IPS-20b (cell line): ENCODE measurements at regions not wholly inside any gene's neighbourhood (a gene's known extent, or its start where the extent isn't known, plus 50 kb on each side); places are given as distances from the start of the nearest gene placed in this dataset.
"Not testable (repeated sequence)": the region's sequence is repeated elsewhere in the genome, so short reads cannot be mapped to it uniquely, and the experiment has no call there.

Source experiments
- H3K27ac ChIP-seq: one replicate; pipeline ENCODE4 v1.5.1; 2013; ENCODE audit warnings: low read length
- H3K27me3 ChIP-seq: 2 replicates; pipeline ENCODE4 v1.6.1; 2013; ENCODE audit warnings: mild to moderate bottlenecking, low read length, inconsistent platforms; ENCODE audit not compliant: insufficient read depth
- H3K36me3 ChIP-seq: 2 replicates; pipeline ENCODE4 v1.6.1; 2013; ENCODE audit warnings: low read depth, mild to moderate bottlenecking, inconsistent platforms, low read length, moderate library complexity; ENCODE audit not compliant: insufficient read depth
- H3K4me1 ChIP-seq: 2 replicates; pipeline ENCODE4 v1.6.1; 2013; ENCODE audit warnings: mild to moderate bottlenecking, control low read depth, inconsistent platforms, low read length, moderate library complexity; ENCODE audit not compliant: insufficient read depth
- H3K4me3 ChIP-seq: 2 replicates; pipeline ENCODE4 v1.5.1; 2013; ENCODE audit warnings: mild to moderate bottlenecking, low read length, inconsistent platforms
- H3K9ac ChIP-seq: 2 replicates; pipeline ENCODE4 v1.6.1; 2013; ENCODE audit warnings: low read depth, mild to moderate bottlenecking, inconsistent platforms, low read length, moderate library complexity
- H3K9me3 ChIP-seq: 2 replicates; pipeline ENCODE4 v1.6.1; 2013; ENCODE audit warnings: mild to moderate bottlenecking, low read depth, low read length, inconsistent platforms; ENCODE audit not compliant: insufficient read depth

DNA sequence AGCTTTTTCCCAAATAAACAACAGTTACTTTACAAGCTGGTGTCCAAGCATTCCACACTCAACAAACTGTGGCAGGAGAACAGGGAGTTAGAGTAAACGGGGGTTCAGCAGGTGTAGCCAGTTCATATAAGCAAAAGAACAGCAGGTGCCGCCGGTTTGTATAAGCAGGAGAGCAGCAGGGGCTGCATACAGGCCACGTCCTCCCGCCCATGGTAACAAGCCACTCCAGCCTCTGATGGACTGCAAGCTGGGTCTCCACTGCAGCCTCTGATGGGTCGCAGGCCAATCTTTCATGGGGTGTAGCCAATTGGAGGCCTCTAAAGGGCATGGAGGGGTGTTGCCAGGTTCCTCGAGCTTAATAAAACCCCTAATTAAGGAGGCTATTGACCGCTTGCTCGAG is 189.3 kb downstream of the ANKRD30B start:
- H3K9ac ChIP-seq, result no peak overlapping the region
- peaks cover 35% of the 10 kb centered on the region for H3K9me3 ChIP-seq

DNA sequence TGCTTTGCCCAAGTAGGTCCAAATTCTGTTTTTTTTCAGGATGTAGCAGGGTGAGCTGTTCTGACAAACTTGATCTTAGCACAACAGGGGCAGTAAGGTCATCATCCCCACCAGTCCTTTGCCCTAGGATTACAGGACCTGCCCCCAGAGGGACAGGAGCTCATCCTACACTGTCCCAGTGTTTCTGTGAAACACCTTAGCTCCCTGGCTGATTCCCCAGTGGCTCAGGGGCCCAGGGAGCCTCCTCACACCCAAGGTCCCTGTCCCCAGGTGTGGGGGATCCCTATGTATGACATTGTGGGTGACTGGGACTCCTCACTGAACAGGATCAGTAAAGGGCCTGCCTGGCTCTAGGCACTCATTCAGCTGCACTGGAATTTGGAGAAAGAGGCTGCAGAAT is 191.2 kb downstream of the ANKRD30B start:
- Histone ChIP-seq H3K27ac (no peak overlapping the region), H3K4me1 (no peaks in the 10 kb centered on the region), H3K4me3 (no peak overlapping the region), H3K36me3 (no peaks in the 10 kb centered on the region), H3K9ac (no peak overlapping the region), H3K9me3 (peaks cover 20% of the 10 kb centered on the region), H3K27me3 (no peaks in the 10 kb centered on the region)

More for the DNA sequence above, 189.3 kb downstream of the ANKRD30B start:
- Histone ChIP-seq H3K36me3 (no peaks in the 10 kb centered on the region), H3K4me3 (no peak overlapping the region), H3K27me3 (no peaks in the 10 kb centered on the region), H3K4me1 (no peaks in the 10 kb centered on the region), H3K27ac (no peak overlapping the region)

GRCh38 chr18:14940106-14940505 is 192.1 kb downstream of the ANKRD30B start:
- H3K4me3 ChIP-seq, H3K9ac ChIP-seq, H3K36me3 ChIP-seq, H3K27me3 ChIP-seq, H3K4me1 ChIP-seq, H3K27ac ChIP-seq: not testable (repeated sequence)
- peaks cover 14% of the 10 kb centered on the region; the same call in 1 of the 2 replicates for H3K9me3 ChIP-seq

DNA sequence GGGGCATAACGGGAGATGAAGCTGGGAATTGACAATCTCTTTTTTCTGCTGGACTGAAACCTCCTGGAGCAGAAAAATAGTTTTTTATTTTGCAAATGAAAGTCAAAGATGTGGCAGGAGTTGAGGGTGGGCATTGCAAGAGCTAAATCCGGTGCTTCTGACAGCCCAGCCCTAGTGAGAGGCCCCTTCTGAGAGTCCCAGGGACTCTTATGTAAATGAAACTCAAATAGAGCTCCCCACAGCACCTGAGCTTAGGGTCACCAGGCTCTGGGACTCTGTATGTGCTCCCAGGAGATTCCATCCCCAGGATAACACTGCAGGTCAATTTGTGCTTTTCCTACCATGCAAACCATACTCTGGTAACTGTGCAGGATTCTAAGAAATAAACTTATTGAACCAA is 192.8 kb downstream of the ANKRD30B start:
- no peaks in the 10 kb centered on the region for H3K36me3 ChIP-seq
- no peak overlapping the region for H3K4me3 ChIP-seq
- no peak overlapping the region for H3K9ac ChIP-seq
- H3K9me3 ChIP-seq, result peaks cover 17% of the 10 kb centered on the region; the same call in 1 of the 2 replicates
- no peaks in the 10 kb centered on the region for H3K4me1 ChIP-seq
- H3K27ac ChIP-seq, result no peak overlapping the region
- no peaks in the 10 kb centered on the region for H3K27me3 ChIP-seq

DNA sequence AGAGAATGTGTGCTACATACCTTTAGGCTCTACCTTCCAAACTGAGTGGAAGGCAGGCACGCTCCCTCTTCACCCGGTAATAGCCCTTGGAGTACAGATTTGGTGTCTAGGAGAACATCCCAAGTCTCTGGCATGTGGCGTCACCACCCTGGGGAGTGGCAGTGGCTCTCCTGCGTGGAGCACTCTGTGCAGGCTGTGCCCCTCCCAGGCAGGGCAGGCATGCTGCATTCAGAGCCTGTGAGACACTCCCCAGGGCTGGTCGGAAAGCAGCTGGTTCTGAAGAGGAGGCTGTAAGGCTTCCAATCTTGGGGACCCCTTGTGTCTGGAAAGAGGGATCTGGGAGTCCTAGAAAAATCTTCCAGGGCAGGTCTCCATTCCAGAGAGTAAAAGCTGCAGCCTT is 193.3 kb downstream of the ANKRD30B start:
- Histone ChIP-seq H3K9ac (no peak overlapping the region), H3K9me3 (peaks cover 13% of the 10 kb centered on the region; the same call in 1 of the 2 replicates), H3K4me1 (no peaks in the 10 kb centered on the region), H3K36me3 (no peaks in the 10 kb centered on the region), H3K27ac (no peak overlapping the region), H3K27me3 (no peaks in the 10 kb centered on the region), H3K4me3 (no peak overlapping the region)

GRCh38 chr18:14941792-14942191 is 193.8 kb downstream of the ANKRD30B start:
- H3K27ac ChIP-seq, result no peak overlapping the region
- H3K9me3 ChIP-seq, result peaks cover 14% of the 10 kb centered on the region; the same call in 1 of the 2 replicates
- no peaks in the 10 kb centered on the region for H3K27me3 ChIP-seq
- H3K9ac ChIP-seq, result no peak overlapping the region
- no peaks in the 10 kb centered on the region for H3K4me1 ChIP-seq
- H3K36me3 ChIP-seq, result no peaks in the 10 kb centered on the region
- H3K4me3 ChIP-seq, result no peak overlapping the region

DNA sequence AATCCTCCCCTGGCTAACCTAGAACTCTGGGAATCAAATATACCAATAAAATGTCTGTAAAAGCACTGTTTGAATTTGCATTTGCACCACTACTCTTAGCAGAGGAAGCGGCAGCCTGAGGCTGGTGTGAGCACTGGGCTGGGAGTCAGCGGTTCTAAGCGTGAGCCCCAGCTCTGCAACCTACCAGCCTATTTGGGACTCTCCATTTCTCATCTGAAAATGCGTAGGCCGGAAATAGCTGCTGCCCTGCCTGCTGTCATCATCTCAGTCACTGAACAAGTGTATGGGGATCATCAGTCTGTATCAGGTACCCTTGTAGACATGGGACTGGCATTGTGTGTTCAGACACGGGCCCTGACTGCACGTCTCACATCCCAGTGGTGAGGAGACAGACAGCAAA is 194.3 kb downstream of the ANKRD30B start:
- H3K9ac ChIP-seq, result no peak overlapping the region
- peaks cover 15% of the 10 kb centered on the region for H3K9me3 ChIP-seq
- H3K36me3 ChIP-seq, result no peaks in the 10 kb centered on the region
- H3K4me3 ChIP-seq, result no peak overlapping the region
- H3K27me3 ChIP-seq, result no peaks in the 10 kb centered on the region
- no peaks in the 10 kb centered on the region for H3K4me1 ChIP-seq
- H3K27ac ChIP-seq, result no peak overlapping the region

GRCh38 chr18:14943486-14943885 is 195.5 kb downstream of the ANKRD30B start:
- Histone ChIP-seq H3K9me3 (peaks cover 25% of the 10 kb centered on the region), H3K27me3 (no peaks in the 10 kb centered on the region), H3K27ac (no peak overlapping the region), H3K9ac (no peak overlapping the region), H3K4me1 (no peaks in the 10 kb centered on the region), H3K36me3 (no peaks in the 10 kb centered on the region), H3K4me3 (no peak overlapping the region)

- H3K27ac ChIP-seq, result no peak overlapping the region
- peaks cover 32% of the 10 kb centered on the region for H3K9me3 ChIP-seq
- no peaks in the 10 kb centered on the region for H3K27me3 ChIP-seq
- no peak overlapping the region for H3K4me3 ChIP-seq
- no peaks in the 10 kb centered on the region for H3K36me3 ChIP-seq
- H3K9ac ChIP-seq, result no peak overlapping the region
- H3K4me1 ChIP-seq, result no peaks in the 10 kb centered on the region
Observed at GRCh38 chr18:14943967-14944636, 196.1 kb downstream of the ANKRD30B start.

DNA sequence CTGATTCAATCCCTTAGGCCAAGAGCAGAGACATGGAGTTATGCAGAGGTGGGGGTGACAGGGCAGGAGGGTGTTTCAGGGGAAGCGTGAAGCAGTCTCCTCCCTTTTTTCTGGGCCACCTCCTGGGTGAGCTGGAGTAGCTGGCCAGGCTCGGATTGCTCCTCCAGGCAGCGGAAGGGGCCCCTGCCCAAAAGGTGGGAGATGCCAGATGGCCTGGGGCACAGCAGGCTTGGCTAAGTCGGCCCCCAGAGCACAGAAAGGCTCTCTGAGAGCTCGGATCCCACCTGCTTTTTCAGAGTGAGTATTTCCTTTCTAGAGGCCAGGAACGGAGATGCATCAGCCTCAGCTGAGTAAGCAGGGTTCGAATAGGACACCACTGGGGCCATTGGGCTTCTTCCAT is 196.9 kb downstream of the ANKRD30B start:
- H3K27ac ChIP-seq, result no peak overlapping the region
- H3K4me3 ChIP-seq, result no peak overlapping the region
- no peak overlapping the region for H3K9ac ChIP-seq
- H3K36me3 ChIP-seq, result no peaks in the 10 kb centered on the region
- peaks cover 32% of the 10 kb centered on the region for H3K9me3 ChIP-seq
- H3K4me1 ChIP-seq, result no peaks in the 10 kb centered on the region
- no peaks in the 10 kb centered on the region for H3K27me3 ChIP-seq

DNA sequence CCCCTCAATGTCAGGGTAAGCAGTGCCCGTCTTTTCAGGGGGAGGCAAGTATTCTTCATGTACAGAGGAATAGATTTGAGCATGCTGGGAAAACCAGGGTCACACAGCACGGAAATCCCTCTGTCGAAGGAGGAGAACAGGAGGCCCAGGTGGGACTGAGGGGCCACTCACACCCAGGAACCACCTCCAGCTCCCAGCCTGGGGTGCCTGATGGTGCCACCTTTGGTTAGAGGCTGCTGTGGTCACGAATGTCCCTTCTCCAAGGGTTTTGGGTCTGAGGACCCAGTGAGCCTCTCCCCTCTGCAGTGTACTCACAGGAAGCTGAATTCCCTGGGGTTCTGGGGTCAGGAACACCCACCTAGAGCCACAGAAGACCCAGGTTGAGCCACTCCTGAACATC is 197.3 kb downstream of the ANKRD30B start:
- Histone ChIP-seq H3K4me3 (no peak overlapping the region), H3K4me1 (no peaks in the 10 kb centered on the region), H3K9me3 (peaks cover 33% of the 10 kb centered on the region), H3K9ac (no peak overlapping the region), H3K27me3 (no peaks in the 10 kb centered on the region), H3K36me3 (no peaks in the 10 kb centered on the region), H3K27ac (no peak overlapping the region)

DNA sequence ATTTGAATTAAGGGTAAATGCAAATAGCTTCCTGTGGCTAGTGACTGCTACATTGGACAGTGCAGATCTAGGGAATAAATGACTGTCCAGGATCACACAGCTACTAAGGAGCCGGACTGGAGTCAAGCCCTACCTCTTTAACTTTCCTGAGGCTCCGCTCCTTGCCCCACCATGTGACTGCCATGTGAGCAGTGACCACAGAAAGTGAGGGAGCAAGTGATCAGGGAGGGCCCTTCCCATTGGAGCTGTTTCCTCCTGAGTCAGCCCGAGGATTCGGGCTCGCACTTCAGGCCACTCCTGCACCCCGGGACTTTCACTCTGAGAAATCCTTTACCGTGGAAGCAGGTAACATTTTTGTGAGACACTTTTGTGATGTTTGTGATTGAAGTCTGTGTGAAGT is 198.0 kb downstream of the ANKRD30B start:
- Histone ChIP-seq H3K36me3 (no peaks in the 10 kb centered on the region), H3K27me3 (no peaks in the 10 kb centered on the region), H3K9me3 (peaks cover 40% of the 10 kb centered on the region), H3K9ac (no peak overlapping the region), H3K27ac (no peak overlapping the region), H3K4me1 (no peaks in the 10 kb centered on the region), H3K4me3 (no peak overlapping the region)
